HG03175 (cell line): ENCODE measurements at regions not wholly inside any gene's neighbourhood (a gene's known extent, or its start where the extent isn't known, plus 50 kb on each side); places are given as distances from the start of the nearest gene placed in this dataset.
A peak's percentile ranks its signal among the peaks of the same experiment; 100 is the strongest.

ENCODE experiments used
- ATAC-seq: cut with Tn5 transposase; IDR thresholded peaks from one replicate; pipeline ENCODE4 v1.9.1; 2021; ENCODE audit warnings: mild to moderate bottlenecking, moderate library complexity; ENCODE audit not compliant: unreplicated experiment

DNA sequence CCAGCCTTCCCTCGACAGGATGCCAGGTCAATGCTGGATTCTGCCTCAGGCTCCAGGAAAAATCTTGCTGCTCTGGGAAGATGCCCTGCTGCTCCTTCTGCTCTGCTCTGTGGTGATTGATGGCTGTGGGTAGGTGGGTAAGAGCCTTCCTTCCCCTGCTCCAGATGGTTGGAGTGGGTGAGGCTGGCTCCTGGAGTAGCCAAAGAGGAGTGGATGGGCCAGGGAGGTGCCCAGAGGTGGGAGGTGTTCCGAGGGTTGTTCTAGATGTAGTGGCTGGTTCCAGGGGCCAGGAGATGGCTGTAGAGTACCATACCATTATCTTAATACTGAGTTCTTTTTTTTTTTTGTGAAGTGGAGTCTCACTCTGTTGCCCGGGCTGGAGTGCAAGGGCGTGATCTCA, 99.6 kb upstream of the THY1 start:
- no peak for ATAC-seq

GRCh38 chr11:119521551-119521950, 98.6 kb upstream of the THY1 start:
- ATAC-seq, result no peak

DNA sequence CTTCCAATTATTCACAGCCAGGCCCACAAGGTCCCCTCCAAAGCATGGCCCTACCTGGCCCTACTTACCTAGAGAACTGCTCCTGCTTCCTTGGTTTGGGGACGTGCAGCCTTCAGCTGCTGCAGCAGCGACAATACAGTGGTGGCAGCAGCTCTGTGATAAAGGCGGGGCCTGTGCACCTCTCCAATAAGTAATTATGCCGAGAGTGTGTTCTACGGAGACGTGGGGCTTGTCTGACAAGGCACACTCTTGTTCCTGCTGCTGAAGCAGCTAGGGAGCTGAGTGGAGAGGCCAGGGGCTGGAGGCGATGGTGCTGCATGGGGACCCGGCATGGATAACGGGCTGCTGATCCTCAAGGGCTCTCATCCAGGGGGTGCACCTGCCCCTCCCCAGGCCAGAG, 98.0 kb upstream of the THY1 start:
- no peak for ATAC-seq

- ATAC-seq, result no peak
These were observed 97.4 kb upstream of the THY1 start for GRCh38 chr11:119520400-119520799.

DNA sequence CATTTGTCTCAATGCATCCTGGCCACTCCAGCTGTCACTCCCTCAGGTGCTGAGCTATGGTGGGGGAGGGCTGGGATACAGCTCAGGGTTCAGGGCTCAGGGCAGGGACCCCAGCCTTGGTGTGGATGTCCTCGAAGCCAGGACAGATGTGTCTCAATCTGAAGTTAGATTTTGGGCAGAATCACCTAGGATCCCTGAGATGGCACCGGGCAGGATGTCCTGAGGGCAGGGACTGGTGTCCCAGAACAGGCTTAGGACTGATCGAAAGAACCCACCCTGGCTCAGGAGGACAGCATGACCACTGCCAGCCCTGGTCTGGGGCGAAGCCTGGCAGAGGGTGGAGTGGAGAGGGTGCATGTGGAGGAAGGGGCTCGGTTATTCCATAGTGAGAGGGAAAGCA, 96.8 kb upstream of the THY1 start:
- ATAC-seq, result no peak

- ATAC-seq, result no peak
These were observed 96.1 kb upstream of the THY1 start for GRCh38 chr11:119518746-119519730.

DNA sequence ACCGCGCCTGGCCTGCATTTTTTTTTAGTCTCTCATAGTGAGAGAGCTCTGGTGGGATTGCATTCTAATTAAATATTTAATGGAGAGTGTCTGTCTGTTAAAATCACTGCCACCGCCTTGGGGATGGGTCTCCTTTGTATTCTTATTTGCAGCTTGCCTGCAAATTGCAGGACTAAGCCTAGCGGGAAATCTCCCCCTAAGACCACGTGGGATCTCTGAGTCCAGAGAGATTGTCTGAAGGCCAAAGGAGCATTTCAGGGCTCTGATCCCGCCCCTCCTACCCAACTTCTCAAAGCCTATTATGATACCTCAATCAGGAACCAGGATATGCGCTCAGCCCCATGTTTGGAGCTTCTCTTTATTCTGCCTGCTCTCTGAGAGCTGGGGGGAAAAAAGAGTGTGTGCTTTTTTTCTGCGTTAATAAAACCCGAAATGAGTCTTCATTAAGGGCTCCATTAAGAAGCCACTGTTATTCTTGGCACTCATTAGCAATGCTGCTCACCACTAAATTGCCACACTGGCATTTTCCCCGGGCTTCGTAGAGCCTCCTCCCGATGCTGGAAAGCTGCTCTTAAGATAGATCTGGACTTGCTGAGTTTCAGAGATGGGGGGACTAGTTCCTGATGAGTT, 92.9 kb upstream of the THY1 start:
- no peak for ATAC-seq

DNA sequence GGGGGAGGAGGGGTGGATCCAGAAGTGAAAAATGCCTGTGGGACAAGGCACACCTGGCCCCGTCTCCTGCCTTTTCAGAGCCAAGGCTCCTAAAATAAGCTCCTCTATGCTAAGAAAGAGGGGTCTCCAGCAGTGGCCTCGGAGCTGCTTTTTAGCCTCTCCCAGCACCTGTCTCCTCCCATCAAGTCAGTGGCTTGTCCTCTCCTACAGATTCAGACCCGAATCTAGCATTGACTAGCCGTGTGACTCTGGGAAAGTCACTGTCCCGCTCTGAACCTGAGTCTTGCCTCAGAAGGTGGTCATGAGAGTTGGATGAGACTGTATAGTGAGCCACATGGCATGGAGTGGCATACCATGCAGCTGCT, 90.8 kb upstream of the THY1 start:
- no peak for ATAC-seq

- ATAC-seq, result no peak
These were observed 90.3 kb upstream of the THY1 start for GRCh38 chr11:119513131-119513805.

GRCh38 chr11:119512369-119512768, 89.4 kb upstream of the THY1 start:
- no peak for ATAC-seq

DNA sequence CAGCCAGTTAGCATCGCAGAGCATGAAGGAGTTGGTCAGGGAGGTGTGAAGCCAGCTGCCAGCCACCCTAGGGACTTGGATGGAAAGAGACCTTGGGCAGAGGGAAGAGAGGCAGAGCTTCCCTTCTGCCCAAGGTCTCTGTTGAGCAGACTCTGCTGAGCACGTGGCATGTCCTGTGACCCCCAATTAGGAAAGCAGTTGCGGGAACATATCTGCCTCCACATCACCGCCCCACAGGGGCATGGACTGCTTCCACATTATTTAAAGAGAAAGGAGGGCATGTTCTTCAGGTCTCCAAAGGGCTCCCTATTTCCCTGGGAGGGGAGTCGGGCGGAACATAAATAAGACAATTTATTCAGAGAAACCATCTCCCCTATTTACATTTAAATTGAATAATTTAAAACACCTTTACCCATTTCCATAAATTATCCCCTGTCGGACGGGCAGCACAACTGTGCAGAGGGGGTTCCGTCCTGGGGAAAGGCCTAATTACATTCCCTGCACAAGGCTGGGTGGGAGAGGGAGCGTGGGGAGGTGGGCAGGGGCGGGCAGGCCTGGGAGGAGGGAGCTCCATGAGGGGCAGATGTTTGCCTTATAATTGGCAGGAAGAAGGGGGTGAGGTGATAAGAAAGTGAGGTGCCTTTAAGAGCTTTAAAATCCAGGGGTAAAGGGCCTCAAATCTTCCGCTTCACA, 88.8 kb upstream of the THY1 start:
- no peak for ATAC-seq

DNA sequence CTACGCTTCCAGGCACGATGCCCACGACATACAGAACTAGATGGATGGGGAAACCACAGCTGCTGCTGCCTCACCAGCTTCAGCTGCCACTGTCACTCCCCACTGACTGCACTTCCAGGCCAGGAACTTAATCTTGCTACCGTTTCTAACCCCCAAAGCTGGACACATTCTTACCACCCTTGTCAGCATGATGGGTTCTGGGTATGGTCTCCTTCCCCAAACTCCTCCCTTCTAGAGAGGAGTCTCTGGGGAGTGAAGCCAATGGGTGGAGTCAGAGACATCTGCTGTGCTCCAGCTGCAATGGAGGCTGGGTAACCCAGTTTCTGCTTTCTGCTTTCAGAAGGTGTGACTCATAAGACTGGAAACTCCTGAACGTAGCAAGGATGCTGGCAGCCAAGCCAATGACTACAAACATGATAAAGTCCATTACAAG, 87.0 kb upstream of the THY1 start:
- peak; percentile 80 for ATAC-seq

DNA sequence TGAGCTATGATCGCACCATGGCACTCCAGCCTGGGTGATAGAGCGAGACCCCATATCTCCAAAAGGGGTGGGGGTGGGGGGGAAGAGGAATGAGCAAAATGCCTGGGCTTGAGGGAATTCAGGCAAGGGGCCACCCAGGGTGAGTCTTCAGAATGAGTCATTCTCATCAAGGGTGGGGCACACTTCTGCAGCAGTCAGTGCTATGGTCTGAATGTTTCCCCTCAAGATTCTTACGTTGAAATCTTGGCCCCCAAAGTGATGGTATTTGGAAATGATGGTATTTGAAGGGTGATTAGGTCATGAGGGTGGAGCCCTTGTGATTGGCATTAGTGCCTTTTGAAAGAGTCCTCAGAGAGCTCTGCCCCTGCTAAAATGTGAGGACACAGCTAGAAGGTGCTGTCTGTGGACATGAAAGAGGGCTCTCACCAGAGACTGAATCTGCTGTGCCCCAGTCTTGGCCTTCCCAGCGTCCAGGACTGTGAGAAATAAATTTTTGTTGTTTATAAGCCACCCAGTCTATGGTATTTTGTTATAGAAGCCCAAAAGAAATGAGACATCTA, 86.4 kb upstream of the THY1 start:
- ATAC-seq, result no peak

GRCh38 chr11:119506436-119506835, 83.5 kb upstream of the THY1 start:
- ATAC-seq, result no peak

DNA sequence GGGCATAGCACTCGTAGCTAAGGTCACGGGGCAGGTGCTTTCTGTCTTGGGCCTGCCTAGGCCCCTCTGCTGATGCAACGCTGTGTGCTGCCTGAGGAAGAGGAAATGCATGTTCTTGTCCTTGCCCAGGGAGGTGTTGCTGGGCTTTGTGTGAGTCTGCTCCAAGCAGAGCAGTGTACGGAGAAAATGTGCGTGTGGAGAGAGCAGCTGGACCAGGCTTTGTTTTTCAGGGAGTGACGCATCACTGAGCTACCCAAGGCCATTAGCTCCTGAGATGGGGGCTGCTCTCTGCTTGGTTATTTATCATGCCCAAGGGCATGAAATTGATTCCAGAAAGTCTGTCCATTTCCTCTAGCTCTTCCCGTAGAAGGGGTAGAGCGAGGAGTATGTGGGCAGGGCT, 82.9 kb upstream of the THY1 start:
- ATAC-seq, result no peak

DNA sequence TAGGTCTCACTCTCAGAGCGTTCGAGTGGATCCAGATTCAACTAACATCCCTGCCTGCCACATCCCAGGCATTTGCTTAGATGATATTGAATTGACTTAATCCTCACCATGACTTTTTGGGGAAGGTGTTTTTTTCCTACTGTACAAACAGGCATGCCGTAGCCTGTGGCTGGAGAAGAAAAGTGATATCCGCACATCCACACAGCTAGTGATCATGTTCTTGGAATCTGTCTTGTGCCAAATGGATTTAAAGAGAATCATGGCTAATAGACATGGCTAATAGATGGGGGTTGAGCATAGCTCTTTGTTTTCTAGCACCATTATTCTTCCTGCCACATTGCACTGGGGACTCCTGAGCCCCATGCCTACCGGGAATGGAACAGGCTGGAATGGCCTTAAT, 82.1 kb upstream of the THY1 start:
- ATAC-seq, result no peak

DNA sequence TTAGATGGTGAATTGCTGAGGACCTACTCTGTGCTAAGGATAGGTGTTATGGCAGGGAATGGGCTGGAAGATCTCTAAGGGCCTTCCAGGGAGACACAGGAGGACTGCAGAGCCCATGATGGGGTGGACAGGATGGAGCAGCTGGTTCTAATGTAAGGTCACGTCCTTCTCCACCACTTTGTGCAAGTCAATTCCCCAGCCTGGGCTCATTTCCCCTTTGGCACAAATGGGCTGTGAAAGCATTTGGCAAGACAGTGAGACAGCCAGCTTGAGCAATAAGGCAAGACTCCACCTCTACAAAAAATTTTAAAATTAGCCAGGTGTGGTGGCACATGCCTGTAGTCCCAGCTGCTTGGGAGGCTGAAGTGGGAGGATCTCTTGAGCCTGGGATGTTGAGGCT, 81.4 kb upstream of the THY1 start:
- no peak for ATAC-seq

- no peak for ATAC-seq
These were observed 78.9 kb upstream of the THY1 start for GRCh38 chr11:119501777-119502405.

GRCh38 chr11:119497717-119498116, 74.7 kb upstream of the THY1 start:
- ATAC-seq, result no peak

- ATAC-seq, result no peak
These were observed 74.0 kb upstream of the THY1 start for GRCh38 chr11:119496997-119497396.
